Hepatocyte (in vitro differentiated cells): ENCODE measurements at regions not wholly inside any gene's neighbourhood (a gene's known extent, or its start where the extent isn't known, plus 50 kb on each side); places are given as distances from the start of the nearest gene placed in this dataset.

Experiments used
- EZH2 ChIP-seq: fragments of 200-600 bp; sonication (generic); IDR thresholded peaks from 2 replicates; pipeline ENCODE4 v1.6.1; 2016; ENCODE audit warnings: antibody characterized with exemption, mild to moderate bottlenecking, borderline replicate concordance
- EZH2phosphoT487 ChIP-seq: fragments of 200-600 bp; sonication (generic); IDR thresholded peaks from one replicate; pipeline ENCODE4 v1.6.1; 2018; ENCODE audit warnings: antibody characterized with exemption, mild to moderate bottlenecking, low read depth, moderate library complexity; ENCODE audit not compliant: unreplicated experiment, severe bottlenecking
- TF ChIP-seq, protein P1 (sequence below): fragments of 200-600 bp; sonication (generic); IDR thresholded peaks from 2 replicates; pipeline ENCODE4 v1.5.1; 2016; ENCODE audit warnings: antibody characterized with exemption, mild to moderate bottlenecking; ENCODE audit not compliant: poor library complexity

DNA sequence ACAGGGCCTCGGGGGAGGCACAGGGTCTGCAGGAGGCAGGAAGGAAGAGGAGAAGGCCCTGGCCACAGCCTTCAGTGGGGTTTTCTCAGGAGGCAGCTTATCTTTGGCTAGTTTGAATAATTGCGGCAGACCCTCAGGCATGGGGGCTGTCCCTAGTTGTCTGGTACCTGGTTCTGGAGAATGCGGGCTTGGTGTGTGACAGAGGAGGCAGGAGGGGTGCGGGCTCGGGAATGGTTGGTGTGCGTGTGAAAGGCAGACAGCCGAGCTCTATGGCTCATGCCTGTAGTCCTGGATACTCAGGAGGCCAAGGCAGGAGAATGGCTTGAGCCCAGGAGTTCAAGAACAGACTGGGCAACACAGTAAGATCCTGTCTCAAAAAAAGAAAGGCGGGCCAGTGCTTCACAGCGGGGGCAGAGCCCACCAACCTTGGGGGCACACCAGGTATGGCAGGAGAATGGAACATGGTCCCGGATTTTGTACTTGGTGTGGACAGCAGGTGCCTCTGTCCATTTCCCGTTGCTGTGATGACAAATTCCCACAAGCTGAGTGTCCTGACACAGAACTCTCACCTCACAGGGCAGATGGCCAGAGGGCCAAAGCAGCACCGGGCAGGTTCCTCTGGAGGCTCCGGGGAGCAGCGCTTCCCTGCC is 640.6 kb downstream of the TBC1D22A start:
- TF ChIP-seq, protein P1, sequence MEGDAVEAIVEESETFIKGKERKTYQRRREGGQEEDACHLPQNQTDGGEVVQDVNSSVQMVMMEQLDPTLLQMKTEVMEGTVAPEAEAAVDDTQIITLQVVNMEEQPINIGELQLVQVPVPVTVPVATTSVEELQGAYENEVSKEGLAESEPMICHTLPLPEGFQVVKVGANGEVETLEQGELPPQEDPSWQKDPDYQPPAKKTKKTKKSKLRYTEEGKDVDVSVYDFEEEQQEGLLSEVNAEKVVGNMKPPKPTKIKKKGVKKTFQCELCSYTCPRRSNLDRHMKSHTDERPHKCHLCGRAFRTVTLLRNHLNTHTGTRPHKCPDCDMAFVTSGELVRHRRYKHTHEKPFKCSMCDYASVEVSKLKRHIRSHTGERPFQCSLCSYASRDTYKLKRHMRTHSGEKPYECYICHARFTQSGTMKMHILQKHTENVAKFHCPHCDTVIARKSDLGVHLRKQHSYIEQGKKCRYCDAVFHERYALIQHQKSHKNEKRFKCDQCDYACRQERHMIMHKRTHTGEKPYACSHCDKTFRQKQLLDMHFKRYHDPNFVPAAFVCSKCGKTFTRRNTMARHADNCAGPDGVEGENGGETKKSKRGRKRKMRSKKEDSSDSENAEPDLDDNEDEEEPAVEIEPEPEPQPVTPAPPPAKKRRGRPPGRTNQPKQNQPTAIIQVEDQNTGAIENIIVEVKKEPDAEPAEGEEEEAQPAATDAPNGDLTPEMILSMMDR, result no peak
- TF ChIP-seq EZH2, result no peak
- TF ChIP-seq EZH2phosphoT487, result no peak
